Hypothalamus (tissue), 51 donors: ENCODE measurements at regions not wholly inside any gene's neighbourhood (a gene's known extent, or its start where the extent isn't known, plus 50 kb on each side); places are given as distances from the start of the nearest gene placed in this dataset.
"Not testable (repeated sequence)": the region's sequence is repeated elsewhere in the genome, so short reads cannot be mapped to it uniquely, and the experiment has no call there.

Experiments
- DNase-seq, 51 donors: peaks; one replicate each; lab custom pipeline; 2025; lab: John Stamatoyannopoulos, UW

DNA sequence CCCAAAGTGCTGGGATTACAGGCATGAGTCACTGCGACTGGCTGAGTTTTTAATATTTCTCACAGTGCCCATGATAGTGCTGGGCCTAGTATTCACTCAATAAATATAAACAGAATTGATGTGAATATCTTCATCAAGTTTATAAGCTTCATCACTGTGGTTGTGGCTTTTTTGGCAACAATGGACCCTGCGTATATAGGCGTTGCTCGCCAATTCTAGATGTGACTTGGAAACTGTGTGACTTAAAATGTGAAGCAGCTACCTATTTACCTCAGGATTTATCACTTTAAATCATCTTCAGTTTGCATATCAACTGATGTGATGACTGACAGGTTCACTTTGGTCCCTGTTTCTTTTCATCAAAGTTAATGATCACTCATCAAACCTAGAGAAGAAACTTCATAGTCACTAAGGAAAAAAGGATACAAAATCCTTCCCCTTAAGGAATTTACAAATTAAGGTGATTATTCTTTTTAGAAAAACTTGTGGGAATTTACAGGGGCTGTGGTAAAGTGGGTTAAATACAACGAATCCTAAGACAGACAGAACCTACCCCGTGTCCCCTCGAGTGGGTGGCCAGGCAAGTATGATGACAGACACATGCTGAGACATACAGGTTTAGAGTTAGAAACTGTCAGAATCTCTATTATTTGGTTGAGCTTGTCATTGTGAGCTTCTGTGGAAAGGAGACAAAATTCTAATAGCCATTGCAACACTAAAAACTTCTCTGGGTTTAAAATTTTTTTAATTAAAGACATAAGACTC is 101.3 kb downstream of the AKAP11 start:
- DNase-seq, result no peak

DNA sequence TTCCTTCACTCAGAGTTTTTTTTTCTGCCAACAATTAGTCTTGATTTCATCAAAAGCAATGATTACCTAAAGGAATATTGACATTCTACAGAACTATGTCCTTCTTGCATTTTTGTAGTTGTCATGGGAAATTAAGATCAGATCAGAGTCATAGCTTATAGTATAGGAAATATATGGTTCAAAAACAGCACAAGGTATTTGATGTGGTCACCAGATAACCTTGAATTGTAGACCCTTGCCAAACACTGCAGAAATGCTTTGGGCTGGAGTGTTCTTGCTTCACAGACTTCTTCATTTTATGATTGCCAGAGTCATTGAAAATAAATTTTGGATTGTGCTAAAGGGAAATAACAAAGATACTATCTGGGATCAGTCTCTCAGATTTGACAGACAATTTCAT is 103.7 kb downstream of the AKAP11 start:
- DNase-seq, result no peak

- DNase-seq, result peak in 1 of 51 donors; percentile 13
These were observed 105.9 kb downstream of the AKAP11 start for GRCh38 chr13:42377640-42378382.

DNA sequence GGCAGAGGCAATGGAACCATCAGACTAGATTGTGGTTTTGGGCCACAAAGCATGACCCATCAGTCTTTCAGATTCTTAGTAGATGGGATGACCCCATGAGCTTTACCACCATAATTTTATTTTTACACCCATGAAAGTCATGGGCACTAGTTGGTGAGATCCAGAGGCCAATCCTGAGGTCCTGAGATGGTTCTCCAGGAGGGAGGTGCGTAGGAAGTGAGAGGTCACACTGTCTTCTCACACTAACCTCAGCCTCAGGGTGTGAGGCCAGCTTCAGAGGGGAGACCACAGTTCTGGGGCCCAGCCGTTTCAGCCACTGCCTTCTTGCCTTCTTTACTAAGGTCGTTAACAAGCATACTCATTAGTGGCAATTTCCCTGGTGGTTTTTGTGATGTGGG is 106.4 kb downstream of the AKAP11 start:
- DNase-seq, result no peak

DNA sequence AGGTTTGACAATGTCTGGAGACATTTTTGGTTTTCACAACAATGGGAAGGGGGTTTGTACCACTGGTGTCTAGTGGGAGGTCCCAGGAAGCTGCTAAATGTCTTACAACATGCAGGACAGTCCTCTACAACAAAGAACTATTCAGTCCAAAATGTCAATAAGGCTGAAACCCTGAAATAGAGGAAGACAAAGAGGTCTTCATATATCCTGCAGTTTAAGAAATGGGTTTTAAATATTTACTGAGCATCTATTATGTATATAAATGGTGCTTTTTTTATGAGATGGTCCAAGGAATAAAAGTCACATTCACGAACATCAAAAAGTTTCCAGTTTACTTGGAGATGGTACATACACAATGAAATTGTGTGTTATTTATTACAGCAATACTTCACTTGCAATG is 107.3 kb downstream of the AKAP11 start:
- DNase-seq, result no peak

DNA sequence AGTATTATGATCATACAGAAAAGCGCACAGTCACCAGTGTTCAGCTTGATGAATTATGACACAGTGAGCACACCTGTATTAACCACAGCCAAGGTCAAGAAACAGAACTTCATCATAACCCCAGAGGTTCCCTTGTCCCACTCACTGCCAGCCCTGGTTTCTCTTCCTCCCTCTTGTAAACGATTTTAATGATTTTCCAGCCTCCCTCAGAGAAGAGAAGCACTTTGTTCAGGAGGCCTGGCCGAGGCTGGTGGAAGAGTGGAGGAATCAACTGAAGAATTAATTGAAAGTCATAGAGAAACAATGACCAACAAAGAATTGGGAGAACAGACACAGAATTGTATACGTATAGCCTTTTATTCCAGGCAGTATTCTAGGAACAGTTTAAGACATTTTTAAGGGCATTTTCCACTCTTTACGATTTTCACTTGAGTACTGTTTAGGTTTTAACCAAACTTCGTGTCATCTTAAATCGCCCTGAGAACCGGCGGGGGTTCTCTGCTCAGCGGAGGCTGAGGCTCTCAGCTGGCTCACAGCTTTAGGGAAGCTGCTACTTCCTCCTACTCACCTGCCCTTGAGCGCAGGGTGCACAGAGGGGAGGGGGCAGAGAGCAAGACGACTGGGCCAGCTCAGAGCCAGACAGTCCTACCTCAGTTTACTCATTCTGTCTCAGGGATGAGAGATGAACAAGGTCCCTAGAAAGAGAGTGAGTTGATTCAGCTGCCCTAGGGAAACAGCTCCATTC is 108.6 kb downstream of the AKAP11 start:
- no peak for DNase-seq

GRCh38 chr13:42381165-42381425 is 109.1 kb downstream of the AKAP11 start:
- no peak for DNase-seq

GRCh38 chr13:42381426-42381825 is 109.5 kb downstream of the AKAP11 start:
- not testable (repeated sequence) for DNase-seq

DNA sequence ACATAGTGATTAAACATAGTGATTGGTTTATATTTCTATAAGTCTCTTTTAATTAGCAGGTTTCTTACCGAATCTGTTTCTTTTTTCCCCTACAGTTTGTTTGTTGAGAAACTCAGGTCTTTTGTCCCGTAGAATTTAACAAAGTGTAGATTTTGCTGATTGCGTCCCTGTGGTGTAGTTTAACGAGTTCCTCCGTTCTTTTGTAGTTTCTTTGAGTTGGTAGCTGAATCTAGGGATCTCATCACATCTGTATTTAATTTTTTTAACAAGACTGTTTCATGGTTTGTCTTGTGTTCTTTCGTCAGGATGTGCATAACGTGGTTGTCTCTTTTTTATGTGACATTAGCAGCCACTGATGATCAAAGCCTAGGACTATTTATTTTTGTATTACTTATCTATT is 111.1 kb downstream of the AKAP11 start:
- DNase-seq, result no peak

GRCh38 chr13:42384265-42384664 is 112.3 kb downstream of the AKAP11 start:
- DNase-seq, result no peak

- no peak for DNase-seq
These were observed 116.4 kb downstream of the AKAP11 start for GRCh38 chr13:42388326-42388725.

DNA sequence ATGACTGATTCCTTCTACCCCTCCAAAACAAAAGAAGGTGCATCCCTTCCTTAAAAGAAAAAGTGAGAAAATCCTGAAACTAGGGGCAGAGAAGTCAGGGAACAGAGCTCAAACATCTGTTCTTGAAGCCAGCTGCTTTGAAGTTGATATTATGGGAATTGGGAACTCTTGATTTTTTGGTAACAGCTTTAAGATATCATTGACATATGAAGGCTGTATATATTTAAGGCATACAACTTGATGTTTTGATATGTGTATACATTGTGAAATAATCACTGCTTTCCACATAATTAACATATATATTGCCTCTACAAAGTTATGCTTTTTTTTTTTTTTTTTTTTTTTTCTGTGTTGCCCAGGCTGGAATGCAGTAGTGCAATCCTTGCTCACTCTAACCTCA is 117.1 kb downstream of the AKAP11 start:
- DNase-seq, result no peak

DNA sequence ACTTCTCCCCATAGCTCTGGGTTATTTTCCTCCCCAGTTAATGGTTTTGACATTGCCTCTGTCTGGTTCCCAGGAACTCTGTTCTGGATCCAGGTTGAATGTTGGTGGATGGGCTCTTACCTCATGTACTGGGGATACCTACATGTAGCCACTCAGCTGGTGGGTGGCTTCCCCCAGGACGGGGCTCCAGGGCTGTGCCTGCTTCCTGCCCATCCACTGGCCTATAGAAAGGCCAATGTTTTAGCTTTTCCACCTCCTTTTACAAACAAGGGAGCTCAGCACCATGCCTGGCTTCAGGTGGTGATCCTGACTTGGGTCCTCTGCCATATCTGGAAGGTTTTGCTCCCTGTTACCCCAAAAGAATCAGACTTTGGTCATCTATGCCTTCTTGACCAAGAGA is 120.2 kb downstream of the AKAP11 start:
- no peak for DNase-seq

DNA sequence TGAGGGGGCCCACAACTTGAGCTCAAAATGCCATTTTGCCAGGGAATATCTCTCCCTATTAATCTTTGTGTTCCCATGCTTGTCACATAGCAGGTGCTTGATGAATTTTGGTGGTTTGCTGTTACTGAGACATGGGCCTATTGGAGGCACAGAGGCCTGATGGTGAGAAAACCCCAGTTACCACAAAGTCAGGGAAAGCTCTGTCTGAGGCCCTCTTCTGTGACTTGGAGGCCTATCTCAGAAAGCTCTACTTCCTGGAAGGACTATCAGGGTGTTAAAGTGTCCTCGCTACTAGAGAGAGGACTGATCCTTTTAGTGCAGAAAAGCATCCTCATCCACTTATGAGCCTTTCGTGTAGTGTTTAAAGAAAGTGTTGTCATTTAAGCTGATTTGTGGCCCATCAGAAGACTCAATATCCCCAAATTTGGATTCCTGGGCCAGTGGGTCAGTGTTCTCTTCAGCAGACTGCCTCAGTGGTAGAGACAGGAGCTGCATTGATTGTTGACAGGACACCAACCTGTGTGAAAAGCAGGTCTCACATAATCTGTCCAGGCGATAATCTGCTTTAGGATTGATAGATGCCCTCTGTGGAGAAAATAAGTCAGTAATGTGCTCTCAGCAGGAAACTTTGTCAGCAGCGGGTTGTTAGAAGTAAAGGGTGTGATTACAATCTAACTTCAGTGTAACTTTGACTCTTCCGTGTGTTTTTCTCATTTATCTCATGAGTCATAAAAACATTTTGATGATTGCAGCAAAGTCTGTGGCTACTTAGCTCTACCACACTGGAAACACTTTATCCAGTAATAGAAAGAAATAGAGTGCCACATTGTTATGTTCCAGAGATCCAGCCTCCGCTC is 121.0 kb downstream of the AKAP11 start:
- no peak for DNase-seq

GRCh38 chr13:42393573-42394360 is 121.8 kb downstream of the AKAP11 start:
- no peak for DNase-seq

- no peak for DNase-seq
These were observed 122.4 kb downstream of the AKAP11 start for GRCh38 chr13:42394361-42394708.

DNA sequence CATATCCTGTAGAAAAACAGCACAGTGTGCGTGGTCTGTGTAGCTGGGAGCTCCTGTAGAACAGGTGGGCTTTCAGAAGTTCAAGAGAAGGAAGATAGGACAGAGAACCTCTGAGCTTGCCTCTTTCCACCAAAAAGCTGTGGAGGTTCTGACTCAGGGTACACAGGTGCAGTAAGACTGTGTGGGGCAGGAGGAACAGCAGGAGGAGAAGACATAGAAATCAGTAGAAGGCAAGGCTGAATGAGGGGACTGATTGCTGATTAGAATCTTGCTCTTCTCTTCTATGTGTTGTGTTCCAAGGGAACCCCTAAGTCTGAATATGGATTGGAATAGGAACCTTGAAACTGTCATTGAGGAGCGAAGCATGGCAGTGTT is 122.7 kb downstream of the AKAP11 start:
- no peak for DNase-seq

DNA sequence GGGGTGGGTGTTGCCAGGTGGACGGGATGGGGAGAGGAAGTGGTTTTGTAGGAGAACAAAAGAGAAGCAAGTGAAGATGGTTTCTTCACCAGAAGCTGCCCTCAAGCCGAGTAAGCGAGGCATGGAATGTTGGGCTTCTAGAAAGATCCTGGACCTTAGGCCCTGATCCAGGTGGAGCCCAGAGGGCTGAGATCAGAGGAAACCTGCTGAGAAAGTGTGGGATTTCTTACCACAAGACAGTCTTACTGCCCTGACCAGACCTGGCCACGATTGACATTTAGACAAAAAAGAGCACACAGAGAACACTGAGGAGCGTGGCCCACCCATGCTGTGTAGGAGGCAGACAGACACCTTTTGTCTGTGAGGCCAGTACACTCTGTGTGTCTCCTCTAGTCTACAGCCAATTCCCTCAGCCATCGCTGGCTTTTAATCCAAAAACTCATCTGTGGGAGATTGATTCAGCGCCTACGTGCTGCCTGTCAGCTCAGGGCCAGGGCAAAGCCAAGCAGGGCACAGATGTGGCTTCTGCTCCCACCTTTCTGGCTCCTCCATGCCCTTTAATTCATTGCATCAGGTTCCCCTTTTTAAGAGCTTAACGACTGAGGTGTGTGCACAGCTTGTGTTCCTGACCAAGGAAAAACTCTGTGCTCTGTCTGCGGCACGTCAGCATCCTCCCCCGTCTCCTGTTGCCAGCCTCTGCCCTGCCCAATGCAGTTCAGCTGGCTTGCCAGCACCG is 123.3 kb downstream of the AKAP11 start:
- DNase-seq, result no peak

DNA sequence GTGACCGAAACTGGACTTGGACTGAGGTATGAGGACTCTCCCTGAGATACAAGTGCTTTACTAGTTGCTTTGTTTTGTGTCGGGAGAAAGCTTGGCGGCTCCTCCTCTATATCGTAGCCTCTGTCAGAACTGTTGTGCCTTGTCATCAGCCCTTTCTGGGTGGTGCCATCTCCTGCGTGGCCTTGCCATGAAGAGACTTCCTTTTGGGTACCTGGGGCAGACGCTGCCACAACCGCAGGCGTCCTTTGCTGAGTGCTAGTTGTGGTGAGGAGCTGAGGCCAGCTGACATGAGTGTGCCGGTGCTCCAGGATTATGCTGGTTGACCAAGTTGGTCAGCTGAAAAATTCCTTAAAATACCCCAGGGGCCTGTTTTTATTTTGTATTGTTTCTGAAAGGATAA is 124.5 kb downstream of the AKAP11 start:
- no peak for DNase-seq
